DND-41 (cell line): ENCODE measurements at regions not wholly inside any gene's neighbourhood (a gene's known extent, or its start where the extent isn't known, plus 50 kb on each side); places are given as distances from the start of the nearest gene placed in this dataset.

Experiments
- ATAC-seq: fragments of 200-7000 bp; cut with Tn5 transposase; 3 replicates; pipeline ENCODE4 v1.9.1; 2021; ENCODE audit warnings: low read depth; ENCODE audit not compliant: insufficient read depth
- DNase-seq: peaks from one replicate; pipeline ENCODE4 v3.0.0-alpha.2; 2020
- H2AFZ ChIP-seq: 2 replicates; pipeline ENCODE4 v1.6.0; 2012; ENCODE audit warnings: low read depth, low read length
- H3K27ac ChIP-seq: 2 replicates; pipeline ENCODE4 v1.5.1; 2012; ENCODE audit warnings: low read length, inconsistent platforms
- H3K27me3 ChIP-seq: fragments of 200-600 bp; sonication (generic); 2 replicates; pipeline ENCODE4 v1.6.0; 2012; ENCODE audit warnings: low read length, mild to moderate bottlenecking, inconsistent platforms; ENCODE audit not compliant: insufficient read depth, poor library complexity
- H3K36me3 ChIP-seq: 2 replicates; pipeline ENCODE4 v1.5.1; 2012; ENCODE audit warnings: low read length, inconsistent platforms; ENCODE audit not compliant: insufficient read depth
- H3K4me1 ChIP-seq: 2 replicates; pipeline ENCODE4 v1.5.1; 2012; ENCODE audit warnings: mild to moderate bottlenecking, low read length; ENCODE audit not compliant: insufficient read depth
- H3K4me2 ChIP-seq: 2 replicates; pipeline ENCODE4 v1.6.0; 2012; ENCODE audit warnings: mild to moderate bottlenecking, moderate library complexity, low read length, inconsistent platforms; ENCODE audit not compliant: insufficient read depth
- H3K4me3 ChIP-seq, 2 experiments: fragments of 200-600 bp in 1 of 2; shearing (Covaris generic) in 1 of 2; 2 replicates each; pipeline ENCODE4 v1.5.1; 2012 to 2016; ENCODE audit warnings: inconsistent platforms in 2 of 2, low read length in 2 of 2, mild to moderate bottlenecking in 2 of 2, low read depth in 1 of 2, moderate library complexity in 1 of 2
- H3K79me2 ChIP-seq: 2 replicates; pipeline ENCODE4 v1.6.0; 2012; ENCODE audit warnings: low read length, inconsistent platforms; ENCODE audit not compliant: insufficient read depth
- H3K9ac ChIP-seq: 2 replicates; pipeline ENCODE4 v1.6.0; 2012; ENCODE audit warnings: low read depth, mild to moderate bottlenecking, inconsistent platforms, low read length, moderate library complexity
- H3K9me3 ChIP-seq: 2 replicates; pipeline ENCODE4 v1.5.1; 2012; ENCODE audit warnings: low read length, moderate library complexity, mild to moderate bottlenecking, inconsistent platforms; ENCODE audit not compliant: insufficient read depth, severe bottlenecking
- H4K20me1 ChIP-seq: 2 replicates; pipeline ENCODE4 v1.6.0; 2012; ENCODE audit warnings: low read length; ENCODE audit not compliant: insufficient read depth
- EZH2 ChIP-seq: IDR thresholded peaks from 3 replicates; pipeline ENCODE4 v1.6.1; 2012; ENCODE audit warnings: borderline replicate concordance, low read depth, mild to moderate bottlenecking, moderate library complexity, low read length, inconsistent platforms; ENCODE audit not compliant: severe bottlenecking
- TF ChIP-seq, protein P1 (sequence below): IDR thresholded peaks from 2 replicates; pipeline ENCODE4 v1.5.1; 2012; ENCODE audit warnings: borderline replicate concordance, low read length, moderate library complexity, mild to moderate bottlenecking; ENCODE audit not compliant: poor library complexity, severe bottlenecking; ENCODE audit errors: extremely low read depth

DNA sequence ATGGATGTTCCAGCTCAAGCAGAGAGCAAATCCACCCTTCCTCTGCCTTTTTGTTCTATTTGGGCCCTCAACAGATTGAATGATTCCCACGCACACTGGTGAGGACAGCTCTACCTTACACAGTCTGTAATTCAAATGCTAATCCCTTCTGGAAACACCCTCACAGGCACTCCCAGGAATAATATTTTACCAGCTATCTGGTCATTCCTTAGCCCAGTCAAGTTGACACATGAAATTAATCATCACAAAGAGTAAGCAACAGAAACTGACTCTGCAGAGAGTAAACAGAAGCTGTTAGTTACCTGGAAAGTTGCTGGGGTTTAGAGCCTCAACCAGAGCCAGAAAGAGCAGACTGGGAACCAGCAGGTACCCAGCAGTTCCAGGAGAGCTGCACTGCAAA, 75.5 kb upstream of the MMP2 start:
- no peak for TF ChIP-seq EZH2
- TF ChIP-seq, protein P1, sequence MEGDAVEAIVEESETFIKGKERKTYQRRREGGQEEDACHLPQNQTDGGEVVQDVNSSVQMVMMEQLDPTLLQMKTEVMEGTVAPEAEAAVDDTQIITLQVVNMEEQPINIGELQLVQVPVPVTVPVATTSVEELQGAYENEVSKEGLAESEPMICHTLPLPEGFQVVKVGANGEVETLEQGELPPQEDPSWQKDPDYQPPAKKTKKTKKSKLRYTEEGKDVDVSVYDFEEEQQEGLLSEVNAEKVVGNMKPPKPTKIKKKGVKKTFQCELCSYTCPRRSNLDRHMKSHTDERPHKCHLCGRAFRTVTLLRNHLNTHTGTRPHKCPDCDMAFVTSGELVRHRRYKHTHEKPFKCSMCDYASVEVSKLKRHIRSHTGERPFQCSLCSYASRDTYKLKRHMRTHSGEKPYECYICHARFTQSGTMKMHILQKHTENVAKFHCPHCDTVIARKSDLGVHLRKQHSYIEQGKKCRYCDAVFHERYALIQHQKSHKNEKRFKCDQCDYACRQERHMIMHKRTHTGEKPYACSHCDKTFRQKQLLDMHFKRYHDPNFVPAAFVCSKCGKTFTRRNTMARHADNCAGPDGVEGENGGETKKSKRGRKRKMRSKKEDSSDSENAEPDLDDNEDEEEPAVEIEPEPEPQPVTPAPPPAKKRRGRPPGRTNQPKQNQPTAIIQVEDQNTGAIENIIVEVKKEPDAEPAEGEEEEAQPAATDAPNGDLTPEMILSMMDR: no peak

DNA sequence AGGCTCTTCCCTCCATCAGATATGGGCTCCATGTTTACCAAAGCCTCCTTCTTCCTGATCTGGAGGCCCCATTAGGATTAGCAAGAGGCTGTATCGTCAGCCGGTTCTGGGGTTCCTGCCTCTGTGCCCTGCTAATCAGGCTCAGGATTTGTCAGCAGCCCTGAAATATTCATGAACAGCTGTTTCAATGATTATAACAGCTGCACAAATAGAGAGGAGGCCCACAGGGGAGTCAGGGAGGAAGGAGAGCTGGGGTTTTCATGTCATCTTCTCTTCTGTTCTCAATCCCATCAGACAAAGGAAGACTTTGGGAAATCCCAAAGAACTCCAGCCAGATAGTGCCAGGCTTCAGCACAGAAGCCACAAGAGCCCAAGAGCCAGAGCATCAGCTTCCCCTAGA, 72.3 kb upstream of the MMP2 start:
- no peak overlapping the region for H3K4me3 ChIP-seq
- H3K9me3 ChIP-seq: no peaks in the 10 kb centered on the region
- H3K27me3 ChIP-seq: no peaks in the 10 kb centered on the region
- H3K27ac ChIP-seq: no peak overlapping the region
- H3K36me3 ChIP-seq: no peaks in the 10 kb centered on the region
- DNase-seq (no peak), ATAC-seq (no peak)
- TF ChIP-seq, protein P1: no peak
- no peak for TF ChIP-seq EZH2
- H2AFZ ChIP-seq: no peak overlapping the region
- H3K4me2 ChIP-seq: no peak overlapping the region
- H3K4me1 ChIP-seq: no peaks in the 10 kb centered on the region
- no peaks in the 10 kb centered on the region for H4K20me1 ChIP-seq
- H3K9ac ChIP-seq: no peak overlapping the region
- no peaks in the 10 kb centered on the region for H3K79me2 ChIP-seq

More for the DNA sequence above, 75.5 kb upstream of the MMP2 start:
- no peaks in the 10 kb centered on the region for H3K36me3 ChIP-seq
- H3K4me1 ChIP-seq: no peaks in the 10 kb centered on the region
- no peak overlapping the region for H2AFZ ChIP-seq
- no peaks in the 10 kb centered on the region for H3K27me3 ChIP-seq
- H3K9me3 ChIP-seq: no peaks in the 10 kb centered on the region
- no peak for ATAC-seq
- no peaks in the 10 kb centered on the region for H3K79me2 ChIP-seq
- H4K20me1 ChIP-seq: no peaks in the 10 kb centered on the region
- H3K4me3 ChIP-seq: no peak overlapping the region
- DNase-seq: no peak
- no peak overlapping the region for H3K4me2 ChIP-seq
- H3K27ac ChIP-seq: no peak overlapping the region
- no peak overlapping the region for H3K9ac ChIP-seq

GRCh38 chr16:55408661-55409060, 70.3 kb upstream of the MMP2 start:
- Histone ChIP-seq H2AFZ (no peak overlapping the region), H4K20me1 (no peaks in the 10 kb centered on the region), H3K27me3 (peaks cover 4% of the 10 kb centered on the region), H3K9me3 (no peaks in the 10 kb centered on the region), H3K4me2 (no peak overlapping the region), H3K4me1 (no peaks in the 10 kb centered on the region), H3K36me3 (no peaks in the 10 kb centered on the region), H3K27ac (no peak overlapping the region), H3K4me3 (no peak overlapping the region), H3K9ac (no peak overlapping the region), H3K79me2 (no peaks in the 10 kb centered on the region)
- DNase-seq (no peak), ATAC-seq (no peak)
- TF ChIP-seq, protein P1: no peak
- TF ChIP-seq EZH2: no peak

GRCh38 chr16:55411231-55411630, 67.8 kb upstream of the MMP2 start:
- Histone ChIP-seq H3K4me1 (no peaks in the 10 kb centered on the region), H3K4me3 (no peak overlapping the region), H3K79me2 (no peaks in the 10 kb centered on the region), H3K4me2 (no peak overlapping the region), H2AFZ (no peak overlapping the region), H3K27me3 (peaks cover 4% of the 10 kb centered on the region), H3K36me3 (no peaks in the 10 kb centered on the region), H4K20me1 (no peaks in the 10 kb centered on the region), H3K27ac (no peak overlapping the region), H3K9ac (no peak overlapping the region), H3K9me3 (no peaks in the 10 kb centered on the region)
- no peak for ATAC-seq
- TF ChIP-seq, protein P1: no peak
- no peak for TF ChIP-seq EZH2
- no peak for DNase-seq
